Panc1 (cell line): ENCODE measurements at regions not wholly inside any gene's neighbourhood (a gene's known extent, or its start where the extent isn't known, plus 50 kb on each side); places are given as distances from the start of the nearest gene placed in this dataset.

ENCODE experiments used
- CTCF ChIP-seq: fragments of 450-650 bp; IDR thresholded peaks from 2 replicates; pipeline ENCODE4 v1.5.1; 2017; ENCODE audit warnings: mild to moderate bottlenecking
- POLR2AphosphoS5 ChIP-seq: IDR thresholded peaks from 2 replicates; pipeline ENCODE4 v1.6.1; 2012; ENCODE audit warnings: mild to moderate bottlenecking, low read depth, low read length, moderate library complexity
- TCF7L2 ChIP-seq: IDR thresholded peaks from 2 replicates; pipeline ENCODE4 v1.6.1; 2011; ENCODE audit warnings: mild to moderate bottlenecking, low read depth, low read length, inconsistent platforms

- TF ChIP-seq CTCF (no peak), TCF7L2 (no peak), POLR2AphosphoS5 (no peak)
Measured at GRCh38 chr12:46438256-46438655, 65.7 kb upstream of the SLC38A2 start.
